MM.1S (cell line): ENCODE measurements at regions not wholly inside any gene's neighbourhood (a gene's known extent, or its start where the extent isn't known, plus 50 kb on each side); places are given as distances from the start of the nearest gene placed in this dataset.

Experiments
- DNase-seq: peaks from one replicate; pipeline ENCODE4 v3.0.0-alpha.2; 2015
- H2AFZ ChIP-seq: fragments of 300-600 bp; sonication (generic); 2 replicates; pipeline ENCODE4 v1.6.0; 2016; ENCODE audit warnings: antibody characterized with exemption, low read length
- H3F3A ChIP-seq: fragments of 300-600 bp; sonication (generic); 2 replicates; pipeline ENCODE4 v1.6.1; 2016; ENCODE audit warnings: mild to moderate bottlenecking, antibody characterized with exemption, low read length, moderate library complexity, mixed read lengths; ENCODE audit not compliant: insufficient read depth
- H3K27ac ChIP-seq: fragments of 300-600 bp; sonication (generic); 2 replicates; pipeline ENCODE4 v1.5.1; 2016; ENCODE audit warnings: mild to moderate bottlenecking, low read length
- H3K27me3 ChIP-seq: fragments of 300-600 bp; sonication (generic); replicated peaks from 2 replicates; pipeline ENCODE4 v1.6.0; 2016; ENCODE audit warnings: low read length; ENCODE audit not compliant: insufficient read depth
- H3K36me3 ChIP-seq: fragments of 300-600 bp; sonication (generic); replicated peaks from 2 replicates; pipeline ENCODE4 v1.6.1; 2016; ENCODE audit warnings: mild to moderate bottlenecking, low read length, mixed read lengths; ENCODE audit not compliant: insufficient read depth
- H3K4me1 ChIP-seq: fragments of 300-600 bp; sonication (generic); 2 replicates; pipeline ENCODE4 v1.6.1; 2016; ENCODE audit warnings: low read length, mixed read lengths
- H3K4me2 ChIP-seq: fragments of 300-600 bp; sonication (generic); 2 replicates; pipeline ENCODE4 v1.6.0; 2016; ENCODE audit warnings: low read depth, low read length
- H3K4me3 ChIP-seq: fragments of 300-600 bp; sonication (generic); 2 replicates; pipeline ENCODE4 v1.5.1; 2016; ENCODE audit warnings: low read length, mixed read lengths
- H3K79me2 ChIP-seq: fragments of 300-600 bp; sonication (generic); 2 replicates; pipeline ENCODE4 v1.6.1; 2016; ENCODE audit warnings: mixed run types, low read length, mixed read lengths
- H3K9ac ChIP-seq: fragments of 300-600 bp; sonication (generic); 2 replicates; pipeline ENCODE4 v1.6.1; 2016; ENCODE audit warnings: low read length, mixed read lengths
- H3K9me2 ChIP-seq: fragments of 300-600 bp; sonication (generic); replicated peaks from 2 replicates; pipeline ENCODE4 v1.6.1; 2016; ENCODE audit warnings: mild to moderate bottlenecking, low read length, mixed read lengths; ENCODE audit not compliant: insufficient read depth
- H3K9me3 ChIP-seq: fragments of 300-600 bp; sonication (generic); replicated peaks from 2 replicates; pipeline ENCODE4 v1.6.1; 2016; ENCODE audit warnings: mild to moderate bottlenecking, low read length, mixed read lengths; ENCODE audit not compliant: insufficient read depth
- H4K20me1 ChIP-seq: fragments of 300-600 bp; sonication (generic); 2 replicates; pipeline ENCODE4 v1.6.1; 2016; ENCODE audit warnings: mild to moderate bottlenecking, low read length, moderate library complexity, mixed read lengths; ENCODE audit not compliant: insufficient read depth
- EZH2 ChIP-seq: fragments of 300-600 bp; sonication (generic); optimal IDR thresholded peaks from 2 replicates; pipeline ENCODE3; 2017; ENCODE audit warnings: low read depth, mild to moderate bottlenecking, antibody characterized with exemption, low read length, mixed read lengths
- EZH2phosphoT487 ChIP-seq: fragments of 300-600 bp; sonication (generic); IDR thresholded peaks from 2 replicates; pipeline ENCODE4 v1.6.1; 2018; ENCODE audit warnings: antibody characterized with exemption, low read length
- TF ChIP-seq, protein P1 (sequence below): fragments of 300-600 bp; sonication (generic); IDR thresholded peaks from 2 replicates; pipeline ENCODE4 v1.5.1; 2016; ENCODE audit warnings: antibody characterized with exemption, low read length, mixed read lengths

DNA sequence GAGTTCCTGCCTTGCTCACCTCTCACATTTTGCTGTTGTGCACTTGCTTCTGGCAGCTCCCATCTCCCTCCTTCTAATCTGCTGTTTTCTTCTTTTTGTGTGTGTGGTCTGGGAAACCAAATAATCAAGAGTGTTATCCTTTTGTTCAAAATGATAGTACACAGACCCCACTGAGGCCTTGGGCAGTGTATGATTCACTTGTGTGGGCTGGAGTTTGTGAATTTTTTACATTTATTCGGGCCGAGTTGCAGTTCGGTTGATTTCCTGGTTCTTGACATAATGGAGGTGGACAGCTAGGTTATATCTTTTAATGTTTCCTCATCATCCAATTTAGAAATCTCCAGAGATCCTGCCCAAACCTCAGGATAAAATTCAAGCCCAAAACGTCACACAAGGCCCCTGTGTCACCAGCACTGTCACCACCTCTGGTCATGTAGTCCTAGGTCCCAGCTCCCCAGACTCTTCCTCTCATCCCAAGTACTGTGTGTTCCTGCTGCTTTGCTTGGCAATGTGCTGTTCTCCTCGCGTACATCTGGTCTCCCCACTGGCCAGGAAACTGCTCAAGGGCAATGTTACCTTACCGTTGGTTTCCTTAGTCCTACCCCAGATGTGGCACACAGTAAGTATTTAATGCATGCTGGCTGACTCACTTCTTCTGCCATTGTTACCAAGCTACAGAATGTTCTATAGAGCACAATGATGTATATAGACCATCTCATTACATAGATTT, 55.7 kb upstream of the PHACTR2 start:
- Histone ChIP-seq H3K9me2 (no peaks in the 10 kb centered on the region), H3K27ac (no peak overlapping the region), H3F3A (no peaks in the 10 kb centered on the region), H3K4me2 (no peak overlapping the region), H3K9me3 (no peaks in the 10 kb centered on the region), H3K4me3 (no peak overlapping the region), H3K79me2 (no peaks in the 10 kb centered on the region), H3K9ac (no peak overlapping the region), H3K27me3 (no peaks in the 10 kb centered on the region), H4K20me1 (no peaks in the 10 kb centered on the region), H2AFZ (no peak overlapping the region), H3K4me1 (no peaks in the 10 kb centered on the region), H3K36me3 (no peaks in the 10 kb centered on the region)
- TF ChIP-seq EZH2: no peak
- no peak for TF ChIP-seq EZH2phosphoT487
- TF ChIP-seq, protein P1, sequence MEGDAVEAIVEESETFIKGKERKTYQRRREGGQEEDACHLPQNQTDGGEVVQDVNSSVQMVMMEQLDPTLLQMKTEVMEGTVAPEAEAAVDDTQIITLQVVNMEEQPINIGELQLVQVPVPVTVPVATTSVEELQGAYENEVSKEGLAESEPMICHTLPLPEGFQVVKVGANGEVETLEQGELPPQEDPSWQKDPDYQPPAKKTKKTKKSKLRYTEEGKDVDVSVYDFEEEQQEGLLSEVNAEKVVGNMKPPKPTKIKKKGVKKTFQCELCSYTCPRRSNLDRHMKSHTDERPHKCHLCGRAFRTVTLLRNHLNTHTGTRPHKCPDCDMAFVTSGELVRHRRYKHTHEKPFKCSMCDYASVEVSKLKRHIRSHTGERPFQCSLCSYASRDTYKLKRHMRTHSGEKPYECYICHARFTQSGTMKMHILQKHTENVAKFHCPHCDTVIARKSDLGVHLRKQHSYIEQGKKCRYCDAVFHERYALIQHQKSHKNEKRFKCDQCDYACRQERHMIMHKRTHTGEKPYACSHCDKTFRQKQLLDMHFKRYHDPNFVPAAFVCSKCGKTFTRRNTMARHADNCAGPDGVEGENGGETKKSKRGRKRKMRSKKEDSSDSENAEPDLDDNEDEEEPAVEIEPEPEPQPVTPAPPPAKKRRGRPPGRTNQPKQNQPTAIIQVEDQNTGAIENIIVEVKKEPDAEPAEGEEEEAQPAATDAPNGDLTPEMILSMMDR: no peak
- DNase-seq: no peak

DNA sequence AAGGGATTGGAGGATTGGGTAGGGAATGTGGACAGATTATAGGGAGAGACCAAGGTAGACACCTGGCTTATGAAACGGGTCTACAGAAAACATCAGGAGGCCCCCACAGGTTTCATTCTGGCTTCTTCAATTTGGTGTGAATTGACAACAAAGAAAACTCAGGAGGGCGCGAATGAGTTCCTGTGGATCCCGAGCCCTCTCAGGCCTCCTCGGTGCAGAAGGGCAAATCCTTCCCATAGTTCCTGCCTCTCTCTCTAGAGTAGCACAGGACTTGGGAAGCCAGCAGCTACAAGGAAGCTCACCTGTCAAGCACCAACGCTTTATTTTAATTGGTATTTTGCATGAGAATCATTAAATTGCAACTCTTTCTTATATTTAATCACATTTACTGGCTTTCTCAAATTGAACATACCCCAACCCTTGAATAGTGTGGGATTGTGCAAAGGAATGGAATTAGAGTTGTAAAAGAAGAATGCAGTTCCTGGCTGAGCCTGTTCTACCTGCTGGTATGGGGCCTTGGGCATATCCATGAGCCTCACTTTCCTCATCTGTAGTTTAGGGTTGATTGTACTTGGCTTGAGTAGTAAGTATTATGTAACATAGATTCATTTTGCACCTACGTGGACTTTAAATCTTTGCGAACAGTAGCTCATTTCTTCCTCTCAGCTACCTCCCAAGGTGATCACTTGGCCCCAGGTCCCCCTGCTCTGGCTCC, 56.4 kb upstream of the PHACTR2 start:
- H3K79me2 ChIP-seq: no peaks in the 10 kb centered on the region
- H3K27me3 ChIP-seq: no peaks in the 10 kb centered on the region
- DNase-seq: no peak
- H3K4me3 ChIP-seq: no peak overlapping the region
- no peak overlapping the region for H3K9ac ChIP-seq
- no peaks in the 10 kb centered on the region for H3K36me3 ChIP-seq
- H4K20me1 ChIP-seq: no peaks in the 10 kb centered on the region
- no peaks in the 10 kb centered on the region for H3F3A ChIP-seq
- H3K4me1 ChIP-seq: peaks cover 3% of the 10 kb centered on the region
- no peak overlapping the region for H3K27ac ChIP-seq
- H2AFZ ChIP-seq: no peak overlapping the region
- no peaks in the 10 kb centered on the region for H3K9me3 ChIP-seq
- TF ChIP-seq, protein P1: no peak
- TF ChIP-seq EZH2: no peak
- no peak overlapping the region for H3K4me2 ChIP-seq
- H3K9me2 ChIP-seq: no peaks in the 10 kb centered on the region

DNA sequence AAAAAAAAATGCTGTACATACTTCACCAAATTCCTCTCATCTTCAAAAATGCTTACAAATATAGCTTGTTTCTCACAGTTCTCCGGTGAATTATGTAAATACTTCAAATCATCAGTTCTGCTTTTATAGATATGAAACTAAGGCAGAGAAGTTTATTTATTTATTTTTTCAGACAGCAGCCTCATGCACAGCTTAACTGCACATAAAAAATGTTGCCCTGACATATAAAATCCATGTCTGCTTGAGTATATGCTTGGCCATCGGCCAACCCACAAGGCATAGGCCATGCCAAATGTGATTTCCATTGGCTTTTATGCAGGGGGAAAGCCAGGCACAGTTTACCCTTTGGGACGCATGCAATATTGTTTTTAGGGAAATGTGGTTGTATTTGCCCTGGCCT, 57.3 kb upstream of the PHACTR2 start:
- no peaks in the 10 kb centered on the region for H3K9me2 ChIP-seq
- peaks cover 8% of the 10 kb centered on the region for H3K4me1 ChIP-seq
- no peak overlapping the region for H2AFZ ChIP-seq
- no peak overlapping the region for H3K4me2 ChIP-seq
- H3K27ac ChIP-seq: no peak overlapping the region
- H3F3A ChIP-seq: peaks cover 4% of the 10 kb centered on the region; the same call in 1 of the 2 replicates
- H3K27me3 ChIP-seq: no peaks in the 10 kb centered on the region
- no peaks in the 10 kb centered on the region for H3K79me2 ChIP-seq
- H4K20me1 ChIP-seq: no peaks in the 10 kb centered on the region
- no peaks in the 10 kb centered on the region for H3K36me3 ChIP-seq
- no peak for DNase-seq
- H3K9me3 ChIP-seq: no peaks in the 10 kb centered on the region
- H3K9ac ChIP-seq: no peak overlapping the region
- H3K4me3 ChIP-seq: no peak overlapping the region
- TF ChIP-seq, protein P1: no peak
- TF ChIP-seq EZH2 (no peak), EZH2phosphoT487 (no peak)
